HEK293T (cell line): ENCODE measurements at regions not wholly inside any gene's neighbourhood (a gene's known extent, or its start where the extent isn't known, plus 50 kb on each side); places are given as distances from the start of the nearest gene placed in this dataset.

Experiments
- ARNT ChIP-seq: fragments of 450-650 bp; IDR thresholded peaks from 2 replicates; pipeline ENCODE4 v1.6.1; 2017; ENCODE audit warnings: mild to moderate bottlenecking
- BHLHE40 ChIP-seq: fragments of 450-650 bp; IDR thresholded peaks from 2 replicates; pipeline ENCODE4 v1.6.1; 2016; ENCODE audit warnings: mild to moderate bottlenecking, moderate library complexity, borderline replicate concordance
- ELF4 ChIP-seq: fragments of 450-650 bp; IDR thresholded peaks from 2 replicates; pipeline ENCODE4 v1.6.1; 2017; ENCODE audit warnings: antibody characterized with exemption

DNA sequence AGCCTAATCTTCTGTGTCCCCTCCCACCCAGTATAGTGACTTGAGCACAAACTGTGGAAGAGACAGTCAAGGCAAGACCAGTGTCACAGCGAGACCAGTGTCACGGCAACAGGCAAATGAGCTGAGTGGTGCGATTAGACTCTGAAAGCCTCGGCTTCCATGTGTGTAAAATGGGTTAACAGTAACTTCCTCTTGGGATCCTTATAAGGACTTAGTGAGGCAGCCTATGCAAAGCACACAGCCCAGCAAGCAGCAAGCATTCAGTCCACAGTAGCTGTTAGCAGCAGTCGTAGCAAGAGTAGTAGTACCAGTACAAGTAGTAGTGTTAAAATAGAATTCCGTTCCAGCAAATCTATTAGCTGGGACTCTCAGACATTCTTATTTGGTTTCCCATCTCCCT is 334.1 kb downstream of the GABRB3 start:
- TF ChIP-seq BHLHE40 (no peak), ELF4 (no peak), ARNT (no peak)
